GM19238 (cell line): ENCODE measurements at regions not wholly inside any gene's neighbourhood (a gene's known extent, or its start where the extent isn't known, plus 50 kb on each side); places are given as distances from the start of the nearest gene placed in this dataset.
"Not testable (repeated sequence)": the region's sequence is repeated elsewhere in the genome, so short reads cannot be mapped to it uniquely, and the experiment has no call there.

ENCODE experiments used
- DNase-seq: peaks from one replicate; pipeline ENCODE4 v3.0.0; 2011; ENCODE audit warnings: low spot score; ENCODE audit not compliant: insufficient read length

DNA sequence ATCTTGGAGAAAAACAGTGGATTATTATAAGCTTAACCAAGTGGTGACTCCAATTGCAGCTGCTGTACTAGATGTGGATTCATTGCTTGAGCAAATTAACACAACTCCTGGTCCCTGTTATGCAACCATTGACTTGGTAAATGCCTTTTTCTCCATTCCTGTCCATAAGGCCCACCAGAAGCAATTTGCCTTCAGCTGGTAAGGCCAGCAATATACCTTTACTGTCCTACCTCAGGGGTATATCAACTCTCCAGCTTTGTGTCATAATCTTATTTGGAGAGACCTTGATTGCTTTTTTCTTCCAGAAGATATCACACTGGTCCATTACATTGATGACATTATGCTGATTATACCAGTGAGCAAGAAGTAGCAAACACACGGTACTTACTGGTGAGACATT, 560.8 kb downstream of the PTPRU start:
- not testable (repeated sequence) for DNase-seq

DNA sequence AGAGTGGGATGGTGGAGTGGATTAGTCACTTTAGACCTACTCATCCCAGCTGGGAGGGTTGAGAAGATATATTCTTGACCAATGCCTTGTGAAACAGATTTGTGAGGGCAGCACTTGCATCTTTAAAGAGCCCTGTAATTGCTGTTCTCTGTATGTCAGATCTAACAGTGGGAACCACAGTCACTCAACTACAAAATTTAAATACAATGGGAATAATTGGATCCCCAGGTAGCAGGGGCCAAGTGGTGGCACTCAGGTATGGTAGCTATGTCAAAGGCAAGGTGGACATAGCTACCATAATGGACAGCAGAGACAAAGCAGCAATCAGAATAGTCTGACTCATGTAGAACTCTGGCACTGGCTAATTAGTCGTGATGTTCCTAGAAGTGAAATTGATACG, 559.6 kb downstream of the PTPRU start:
- DNase-seq = not testable (repeated sequence)

DNA sequence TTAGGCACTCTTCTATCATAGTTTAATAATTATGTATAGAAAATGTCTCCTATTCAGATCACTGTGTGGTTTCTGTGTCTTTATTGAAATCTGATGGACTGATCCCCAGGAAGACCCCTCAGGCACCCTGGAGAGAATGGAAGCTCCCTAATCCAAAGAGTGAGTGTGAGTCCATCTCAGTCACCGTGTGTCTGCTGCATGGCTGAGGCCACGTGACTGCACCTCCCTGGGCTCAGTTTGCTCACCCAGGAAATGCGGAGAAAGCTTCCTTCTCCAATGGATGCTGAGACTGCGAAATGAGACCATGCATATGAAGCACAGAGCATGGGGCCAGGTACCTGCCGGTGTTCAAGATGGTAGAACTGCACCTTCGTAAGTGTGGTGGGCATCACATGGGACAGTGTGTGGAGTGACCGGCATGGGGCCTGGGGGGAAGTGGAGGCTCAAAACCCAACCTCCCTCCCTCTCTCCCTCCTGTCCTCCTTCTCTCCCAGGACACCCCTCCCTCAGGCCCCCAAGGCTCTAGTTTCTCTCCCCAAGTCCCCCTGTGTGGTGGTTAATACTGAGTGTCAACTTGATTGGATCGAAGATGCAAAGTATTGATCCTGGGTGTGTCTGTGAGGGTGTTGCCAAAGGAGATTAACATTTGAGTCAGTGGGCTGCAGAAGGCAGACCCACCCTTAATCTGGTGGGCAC, 557.5 kb downstream of the PTPRU start:
- no peak for DNase-seq

- peak; percentile 44 for DNase-seq
Observed at GRCh38 chr1:29793101-29793546, 556.8 kb downstream of the PTPRU start.

GRCh38 chr1:29789910-29790247, 553.6 kb downstream of the PTPRU start:
- DNase-seq = no peak

- no peak for DNase-seq
Observed at GRCh38 chr1:29789221-29789909, 553.0 kb downstream of the PTPRU start.

- DNase-seq = no peak
Observed at GRCh38 chr1:29786791-29787732, 550.7 kb downstream of the PTPRU start.

- no peak for DNase-seq
Observed at GRCh38 chr1:29786195-29786594, 549.9 kb downstream of the PTPRU start.

GRCh38 chr1:29785554-29785953, 549.2 kb downstream of the PTPRU start:
- no peak for DNase-seq

- no peak for DNase-seq
Observed at GRCh38 chr1:29785137-29785527, 548.8 kb downstream of the PTPRU start.

DNA sequence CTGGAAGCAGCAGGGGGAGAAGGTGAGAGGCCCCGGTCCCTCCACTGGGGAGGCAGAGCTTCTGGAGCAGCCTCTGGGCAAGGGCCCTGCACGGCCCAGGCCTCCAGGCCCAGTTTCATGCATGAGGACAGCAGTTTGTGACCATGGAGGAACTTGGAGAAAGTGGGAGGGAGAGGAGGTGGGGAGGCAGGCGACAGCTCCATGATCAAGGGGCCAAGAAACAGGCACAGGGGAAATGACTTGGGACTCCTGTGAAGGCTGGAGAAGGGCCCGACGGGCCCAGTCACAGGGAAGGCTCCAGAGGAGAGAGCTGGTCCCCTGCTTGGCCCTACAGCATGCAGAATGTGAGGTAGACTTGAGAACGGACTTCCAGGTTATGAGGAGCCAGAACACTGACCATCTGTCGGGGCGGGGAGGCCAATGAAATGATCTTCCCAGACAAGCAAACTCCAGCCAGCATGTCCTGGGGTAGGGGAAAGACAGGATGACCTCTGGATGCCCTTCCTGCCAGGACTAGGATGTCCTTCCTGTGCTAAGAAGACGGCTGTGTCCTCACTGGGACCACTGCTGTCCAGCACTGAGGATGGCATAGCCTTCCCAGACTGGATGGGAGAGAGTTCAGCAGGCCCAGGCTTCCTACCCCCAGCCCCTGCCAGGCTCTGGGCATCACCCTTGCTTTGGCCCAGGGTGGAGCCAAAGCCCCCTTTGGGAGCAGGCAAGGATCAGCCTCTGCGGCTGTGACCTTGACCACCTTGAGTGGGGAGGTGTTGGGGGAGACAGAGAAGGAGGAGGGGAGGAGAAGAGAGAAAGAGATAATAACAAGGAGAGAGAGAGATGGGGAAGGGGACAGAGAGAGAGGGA, 548.2 kb downstream of the PTPRU start:
- no peak for DNase-seq

DNA sequence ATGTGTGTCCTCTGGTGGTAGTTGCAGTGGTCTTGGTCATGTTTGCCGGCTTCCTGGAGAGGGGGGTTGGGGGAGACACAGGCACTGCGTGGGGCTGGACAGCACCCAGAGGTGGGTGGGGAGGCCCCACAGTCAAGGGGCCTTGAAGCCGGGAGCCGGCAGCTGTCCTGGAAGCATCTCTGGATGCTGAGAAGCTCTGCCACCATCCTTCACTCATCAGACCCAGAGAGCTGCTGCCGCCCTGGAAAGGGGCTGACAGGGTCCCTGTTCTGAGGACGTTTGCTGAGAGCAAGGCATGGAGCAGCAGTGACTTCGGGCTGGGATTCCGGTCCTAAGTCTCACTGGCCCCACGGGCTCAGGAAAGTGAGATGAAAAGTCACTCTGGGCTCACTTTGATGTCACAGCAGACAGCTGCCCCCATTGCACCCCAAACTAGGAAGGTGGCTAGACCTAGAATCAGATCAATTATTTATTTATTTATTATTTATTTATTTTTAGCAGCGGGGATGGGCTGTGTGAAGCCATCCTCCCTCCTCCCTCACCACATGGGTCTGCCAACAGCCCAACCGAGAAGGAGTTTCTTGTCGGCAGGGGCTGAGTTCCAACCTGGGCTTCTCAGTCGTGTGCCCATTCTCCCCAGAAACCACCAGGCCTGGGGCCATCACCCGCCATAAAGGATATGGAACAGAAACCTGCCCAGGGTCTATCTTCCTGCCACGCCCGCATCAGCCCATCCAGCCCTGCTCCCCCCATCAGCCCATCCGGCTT, 547.4 kb downstream of the PTPRU start:
- no peak for DNase-seq

DNA sequence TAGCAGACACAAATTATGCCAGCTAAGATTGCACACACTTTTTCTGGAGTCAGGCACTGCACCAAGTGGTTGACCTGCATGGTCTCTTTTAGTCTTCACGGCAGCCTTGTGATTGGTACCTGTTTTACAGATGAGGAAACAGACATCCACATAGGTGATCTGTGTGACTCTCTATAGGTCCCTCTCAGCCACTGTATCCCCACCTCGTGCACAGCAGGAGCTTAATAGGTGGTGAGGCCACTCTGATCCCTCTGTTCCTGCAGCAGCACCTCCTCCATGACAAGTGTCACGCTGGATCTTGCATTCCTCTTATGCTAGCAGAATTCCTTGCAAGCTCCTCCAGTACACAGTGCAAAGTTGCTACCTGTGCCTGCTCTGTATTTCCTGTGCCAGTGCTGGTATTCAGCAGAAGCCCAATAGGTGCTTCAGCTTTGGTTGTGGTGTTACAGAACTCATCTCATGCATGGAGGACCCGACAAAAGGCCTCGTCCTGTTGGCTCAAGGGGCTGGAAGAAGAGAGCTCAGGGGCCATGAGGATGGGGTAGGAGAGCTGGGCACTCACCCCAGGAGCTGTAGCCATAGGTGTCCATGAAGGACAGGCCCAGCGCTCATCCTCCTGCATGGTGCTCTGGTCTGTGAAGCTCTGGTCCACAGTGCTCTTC, 546.7 kb downstream of the PTPRU start:
- no peak for DNase-seq

- no peak for DNase-seq
Observed at GRCh38 chr1:29779146-29779545, 542.8 kb downstream of the PTPRU start.

DNA sequence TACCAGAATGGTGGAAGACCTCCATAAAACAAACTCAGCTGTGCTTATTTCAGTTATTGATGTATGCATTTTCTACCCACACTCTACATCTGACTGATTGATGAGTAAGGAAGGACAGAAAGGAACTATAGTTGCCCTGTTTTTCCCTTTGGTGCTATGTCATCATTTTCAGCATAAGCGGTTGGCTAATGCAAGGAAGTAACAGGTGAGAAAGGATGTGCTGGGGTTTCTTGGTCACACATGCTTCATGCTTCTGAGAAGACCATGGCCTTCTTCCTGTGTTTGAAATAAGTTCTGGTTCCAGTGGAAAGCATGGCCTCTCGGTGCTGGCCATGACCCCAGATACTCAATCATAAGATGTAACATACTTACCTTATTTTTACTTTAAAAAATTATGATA, 541.2 kb downstream of the PTPRU start:
- no peak for DNase-seq

- no peak for DNase-seq
Observed at GRCh38 chr1:29774355-29774754, 538.0 kb downstream of the PTPRU start.

- DNase-seq = no peak
Observed at GRCh38 chr1:29772584-29773100, 536.3 kb downstream of the PTPRU start.

DNA sequence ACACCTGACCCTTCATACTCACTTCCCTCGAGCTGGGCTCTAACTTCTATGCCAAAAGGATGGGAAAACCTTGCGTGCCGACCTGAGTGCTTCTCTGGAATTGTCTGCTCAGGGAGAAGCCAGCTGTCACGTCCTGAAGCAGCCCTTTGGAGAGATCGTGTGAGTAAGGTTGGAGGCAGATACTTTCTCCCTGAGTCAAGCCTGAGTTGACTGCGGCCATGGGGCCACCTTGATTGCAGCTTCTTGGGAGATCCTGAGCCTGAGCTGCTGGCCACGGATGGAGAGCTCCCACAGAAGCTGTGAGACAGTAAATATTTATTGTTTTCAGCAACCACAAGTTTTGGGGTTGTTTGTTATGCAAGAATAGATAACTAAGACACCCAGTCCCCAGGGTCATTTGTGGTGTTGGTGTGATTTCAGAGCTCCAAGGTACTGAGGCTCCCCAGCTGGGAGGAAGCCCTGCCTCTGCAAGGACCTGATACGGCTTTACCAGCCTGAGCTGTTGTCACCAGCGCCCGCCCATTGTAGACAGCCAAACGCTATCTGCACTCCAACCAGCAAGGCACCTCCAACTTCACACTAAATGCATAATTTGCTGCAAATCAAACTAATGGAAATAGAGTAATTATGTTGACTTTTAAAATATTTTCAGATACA, 531.6 kb downstream of the PTPRU start:
- no peak for DNase-seq

DNA sequence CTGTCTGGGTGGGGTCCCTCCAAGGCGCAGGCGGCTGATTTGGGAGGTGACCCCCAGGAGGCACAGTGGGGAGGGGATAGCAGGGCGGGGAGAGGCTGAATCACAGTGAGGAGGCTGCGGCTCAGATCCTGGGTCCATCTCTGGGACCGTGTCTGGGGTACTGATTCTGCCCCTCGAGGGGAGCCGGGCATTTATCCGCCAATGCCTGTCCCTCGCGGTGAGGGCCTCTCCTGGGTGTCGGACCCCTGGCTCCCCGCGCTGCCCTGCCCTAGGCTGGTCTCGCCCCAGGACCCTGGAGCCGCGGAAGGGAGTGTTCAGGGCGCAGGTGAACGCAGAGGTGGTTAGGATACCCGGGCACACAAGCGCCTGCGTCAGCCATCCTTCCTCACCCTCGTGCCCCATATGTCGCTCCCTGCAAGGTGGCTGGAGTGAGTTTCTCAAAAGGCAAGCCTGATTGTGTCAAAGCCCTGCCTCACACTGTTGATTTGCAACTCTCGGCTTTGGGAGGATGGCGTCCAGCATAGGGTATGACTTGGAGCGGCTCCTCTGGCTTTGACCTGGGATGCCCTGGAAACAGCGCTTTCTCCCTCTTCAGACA, 530.9 kb downstream of the PTPRU start:
- no peak for DNase-seq
